H9 (cell line): ENCODE measurements at regions not wholly inside any gene's neighbourhood (a gene's known extent, or its start where the extent isn't known, plus 50 kb on each side); places are given as distances from the start of the nearest gene placed in this dataset.

Experiments
- DNase-seq: peaks from one replicate; pipeline ENCODE4 v3.0.0-alpha.2; 2017
- H2AFZ ChIP-seq: one replicate; pipeline ENCODE4 v1.6.1; 2013; ENCODE audit warnings: mild to moderate bottlenecking, low read length, control low read depth, moderate library complexity
- H2AK5ac ChIP-seq: 2 replicates; pipeline ENCODE4 v1.6.1; 2013; ENCODE audit warnings: low read length, control low read depth, mixed read lengths; ENCODE audit not compliant: insufficient read length
- H2BK120ac ChIP-seq: one replicate; pipeline ENCODE4 v1.6.1; 2013; ENCODE audit warnings: low read depth, mild to moderate bottlenecking, low read length, control low read depth, inconsistent platforms; ENCODE audit not compliant: poor library complexity, severe bottlenecking
- H2BK12ac ChIP-seq: 2 replicates; pipeline ENCODE4 v1.6.1; 2013; ENCODE audit warnings: low read length, control low read depth, mixed read lengths, low read depth; ENCODE audit not compliant: insufficient read length
- H2BK15ac ChIP-seq: 2 replicates; pipeline ENCODE4 v1.6.1; 2013; ENCODE audit warnings: low read depth, low read length, control low read depth
- H2BK20ac ChIP-seq: one replicate; pipeline ENCODE4 v1.6.1; 2013; ENCODE audit warnings: low read depth, mild to moderate bottlenecking, low read length, control low read depth, inconsistent platforms; ENCODE audit not compliant: poor library complexity, severe bottlenecking
- H2BK5ac ChIP-seq: 2 replicates; pipeline ENCODE4 v1.6.1; 2013; ENCODE audit warnings: low read length, control low read depth, mixed read lengths; ENCODE audit not compliant: insufficient read length
- H3K14ac ChIP-seq: 2 replicates; pipeline ENCODE4 v1.6.1; 2013; ENCODE audit warnings: low read length, control low read depth; ENCODE audit not compliant: insufficient read depth
- H3K18ac ChIP-seq: 2 replicates; pipeline ENCODE4 v1.6.1; 2013; ENCODE audit warnings: low read depth, mild to moderate bottlenecking, mixed read lengths, low read length, control low read depth; ENCODE audit not compliant: insufficient read length
- H3K23ac ChIP-seq: 2 replicates; pipeline ENCODE4 v1.6.1; 2013; ENCODE audit warnings: low read length, control low read depth, mixed read lengths, low read depth; ENCODE audit not compliant: insufficient read length
- H3K23me2 ChIP-seq: 2 replicates; pipeline ENCODE4 v1.6.1; 2013; ENCODE audit warnings: low read depth, mild to moderate bottlenecking, mixed read lengths, low read length, control low read depth; ENCODE audit not compliant: insufficient read length, poor library complexity, severe bottlenecking
- H3K27ac ChIP-seq: 2 replicates; pipeline ENCODE4 v1.5.1; 2013; ENCODE audit warnings: low read length, control low read depth, mixed read lengths, low read depth; ENCODE audit not compliant: insufficient read length
- H3K27me3 ChIP-seq: 2 replicates; pipeline ENCODE4 v1.6.1; 2013; ENCODE audit warnings: low read length, control low read depth, inconsistent platforms; ENCODE audit not compliant: insufficient read depth
- H3K4ac ChIP-seq: 2 replicates; pipeline ENCODE4 v1.6.1; 2013; ENCODE audit warnings: low read depth, mild to moderate bottlenecking, control low read depth, inconsistent platforms, low read length, moderate library complexity
- H3K4me1 ChIP-seq: 2 replicates; pipeline ENCODE4 v1.6.1; 2013; ENCODE audit warnings: low read length, control low read depth, inconsistent platforms; ENCODE audit not compliant: insufficient read depth
- H3K4me2 ChIP-seq: 2 replicates; pipeline ENCODE4 v1.6.1; 2013; ENCODE audit warnings: low read length, control low read depth, mixed read lengths; ENCODE audit not compliant: insufficient read length, insufficient read depth
- H3K56ac ChIP-seq: 2 replicates; pipeline ENCODE4 v1.6.1; 2013; ENCODE audit warnings: low read depth, mild to moderate bottlenecking, mixed read lengths, low read length, control low read depth; ENCODE audit not compliant: insufficient read length
- H3K79me1 ChIP-seq: 2 replicates; pipeline ENCODE4 v1.6.1; 2013; ENCODE audit warnings: low read depth, mild to moderate bottlenecking, moderate library complexity, low read length, control low read depth, inconsistent platforms; ENCODE audit not compliant: insufficient read depth, poor library complexity, severe bottlenecking
- H3K79me2 ChIP-seq: 2 replicates; pipeline ENCODE4 v1.6.1; 2013; ENCODE audit warnings: low read length, control low read depth, inconsistent platforms; ENCODE audit not compliant: insufficient read depth
- H3K9ac ChIP-seq: 2 replicates; pipeline ENCODE4 v1.6.1; 2013; ENCODE audit warnings: low read length, control low read depth, mixed read lengths; ENCODE audit not compliant: insufficient read length; ENCODE audit errors: extremely low read depth
- H3K9me3 ChIP-seq: one replicate; pipeline ENCODE4 v1.6.1; 2013; ENCODE audit warnings: low read depth, low read length, inconsistent platforms; ENCODE audit not compliant: control insufficient read depth
- H3T11ph ChIP-seq: one replicate; pipeline ENCODE4 v1.6.1; 2013; ENCODE audit warnings: mild to moderate bottlenecking, low read length, control low read depth, inconsistent platforms
- H4K20me1 ChIP-seq: one replicate; pipeline ENCODE4 v1.6.1; 2013; ENCODE audit not compliant: control insufficient read depth, insufficient read length, insufficient read depth
- H4K5ac ChIP-seq: 2 replicates; pipeline ENCODE4 v1.6.1; 2013; ENCODE audit warnings: low read depth, mild to moderate bottlenecking, mixed read lengths, low read length, control low read depth; ENCODE audit not compliant: insufficient read length
- H4K8ac ChIP-seq: replicated peaks from 2 replicates; pipeline ENCODE4 v1.6.1; 2013; ENCODE audit warnings: low read length, control low read depth, mixed read lengths, low read depth; ENCODE audit not compliant: insufficient read length
- H4K91ac ChIP-seq: 2 replicates; pipeline ENCODE4 v1.6.1; 2013; ENCODE audit warnings: low read depth, mild to moderate bottlenecking, moderate library complexity, mixed read lengths, low read length, control low read depth; ENCODE audit not compliant: insufficient read length
- H3K27ac Mint-ChIP-seq, 3 experiments: 2 replicates in 2 of 3; 3 replicates in 1 of 3; pipeline ENCODE4 v1.8.0; 2020 to 2021; ENCODE audit warnings: mixed read lengths in 3 of 3, mild to moderate bottlenecking in 1 of 3, moderate library complexity in 1 of 3
- H3K27me3 Mint-ChIP-seq: 2 replicates; pipeline ENCODE4 v1.8.0; 2021; ENCODE audit warnings: low read depth, mild to moderate bottlenecking, moderate library complexity, mixed read lengths
- H3K36me3 Mint-ChIP-seq, 3 experiments: 2 replicates in 2 of 3; 3 replicates in 1 of 3; pipeline ENCODE4 v1.8.0; 2020 to 2021; ENCODE audit warnings: low read depth in 3 of 3, mixed read lengths in 3 of 3; ENCODE audit not compliant: insufficient read depth in 1 of 3
- H3K4me1 Mint-ChIP-seq, 2 experiments: 2 replicates each; pipeline ENCODE4 v1.8.0; 2020; ENCODE audit warnings: mixed read lengths in 2 of 2
- H3K4me3 Mint-ChIP-seq, 2 experiments: 2 replicates in 1 of 2; 3 replicates in 1 of 2; pipeline ENCODE4 v1.8.0; 2020 to 2021; ENCODE audit warnings: mild to moderate bottlenecking in 2 of 2, mixed read lengths in 2 of 2, moderate library complexity in 1 of 2
- H3K9me3 Mint-ChIP-seq, 2 experiments: 2 replicates in 1 of 2; 3 replicates in 1 of 2; pipeline ENCODE4 v1.8.0; 2020; ENCODE audit warnings: mild to moderate bottlenecking in 2 of 2, mixed read lengths in 2 of 2, moderate library complexity in 1 of 2
- WGBS: extraction: QIAGEN DNeasy Blood & Tissue Kit; methylation state at CpG from one replicate; pipeline ENCODE4 v1.1.7; 2013; ENCODE audit warnings: missing lambda C conversion rate, low lambda C conversion rate, mixed read lengths; ENCODE audit not compliant: insufficient read length; ENCODE audit errors: extremely low coverage; 5-methylcytosine and 5-hydroxymethylcytosine counted together
- TF ChIP-seq, protein P1 (sequence below): fragments of 200-600 bp; sonication (generic); conservative IDR thresholded peaks from 3 replicates; pipeline ENCODE4 v1.8.0; 2021; ENCODE audit warnings: antibody characterized with exemption, mild to moderate bottlenecking

DNA sequence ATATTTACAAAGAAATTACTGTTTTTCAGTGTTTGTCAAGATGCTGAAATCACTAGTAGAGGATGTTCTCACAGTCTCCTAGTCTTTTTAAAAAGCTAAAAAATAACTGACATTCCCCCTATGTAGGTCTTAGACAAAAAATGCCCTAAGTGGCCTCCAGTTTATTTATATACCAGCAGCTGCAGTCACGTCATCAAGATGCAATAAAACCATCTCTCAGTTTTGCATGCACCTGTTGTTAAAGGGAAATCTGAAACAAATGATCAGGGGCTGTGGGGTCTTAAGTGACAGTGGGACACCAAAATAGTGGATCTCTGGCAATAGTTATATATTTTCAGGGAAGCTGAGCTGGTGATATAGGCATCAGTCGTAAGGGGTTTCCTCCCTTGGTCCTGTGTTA, 146.5 kb upstream of the ARPP21 start:
- Mint-ChIP-seq H3K27me3 (no peaks in the 10 kb centered on the region), H3K4me1 (peaks cover 0 to 2% of the 10 kb centered on the region in 2 experiments; a peak in 1 of 4 replicates), H3K27ac (no peak overlapping the region), H3K9me3 (no peaks in the 10 kb centered on the region), H3K4me3 (no peak overlapping the region), H3K36me3 (no peaks in the 10 kb centered on the region)
- Histone ChIP-seq H2BK5ac (no peak overlapping the region), H2BK15ac (no peak overlapping the region), H4K91ac (no peak overlapping the region), H3K56ac (no peak overlapping the region), H4K8ac (no peak overlapping the region), H3K79me2 (no peaks in the 10 kb centered on the region), H3K18ac (no peak overlapping the region), H2AFZ (no peak overlapping the region), H2BK20ac (no peak overlapping the region), H4K20me1 (no peaks in the 10 kb centered on the region), H4K5ac (no peak overlapping the region), H3K4me1 (no peaks in the 10 kb centered on the region), H3K27ac (no peak overlapping the region), H3K27me3 (no peaks in the 10 kb centered on the region), H2BK12ac (no peak overlapping the region), H3K4ac (no peak overlapping the region), H3K23ac (no peak overlapping the region), H3K9ac (no peak overlapping the region), H3K23me2 (no peaks in the 10 kb centered on the region), H2BK120ac (no peak overlapping the region), H3T11ph (no peak overlapping the region), H3K79me1 (no peaks in the 10 kb centered on the region), H2AK5ac (no peak overlapping the region), H3K14ac (no peak overlapping the region), H3K9me3 (no peaks in the 10 kb centered on the region), H3K4me2 (no peak overlapping the region)
- no CpG with 5 or more reads among the region's 2 CpGs for WGBS
- TF ChIP-seq, protein P1, sequence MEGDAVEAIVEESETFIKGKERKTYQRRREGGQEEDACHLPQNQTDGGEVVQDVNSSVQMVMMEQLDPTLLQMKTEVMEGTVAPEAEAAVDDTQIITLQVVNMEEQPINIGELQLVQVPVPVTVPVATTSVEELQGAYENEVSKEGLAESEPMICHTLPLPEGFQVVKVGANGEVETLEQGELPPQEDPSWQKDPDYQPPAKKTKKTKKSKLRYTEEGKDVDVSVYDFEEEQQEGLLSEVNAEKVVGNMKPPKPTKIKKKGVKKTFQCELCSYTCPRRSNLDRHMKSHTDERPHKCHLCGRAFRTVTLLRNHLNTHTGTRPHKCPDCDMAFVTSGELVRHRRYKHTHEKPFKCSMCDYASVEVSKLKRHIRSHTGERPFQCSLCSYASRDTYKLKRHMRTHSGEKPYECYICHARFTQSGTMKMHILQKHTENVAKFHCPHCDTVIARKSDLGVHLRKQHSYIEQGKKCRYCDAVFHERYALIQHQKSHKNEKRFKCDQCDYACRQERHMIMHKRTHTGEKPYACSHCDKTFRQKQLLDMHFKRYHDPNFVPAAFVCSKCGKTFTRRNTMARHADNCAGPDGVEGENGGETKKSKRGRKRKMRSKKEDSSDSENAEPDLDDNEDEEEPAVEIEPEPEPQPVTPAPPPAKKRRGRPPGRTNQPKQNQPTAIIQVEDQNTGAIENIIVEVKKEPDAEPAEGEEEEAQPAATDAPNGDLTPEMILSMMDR: no peak
- DNase-seq: no peak
